ENCODE measurements at regions not wholly inside any gene's neighbourhood (a gene's known extent, or its start where the extent isn't known, plus 50 kb on each side); places are given as distances from the start of the nearest gene placed in this dataset.

DNA sequence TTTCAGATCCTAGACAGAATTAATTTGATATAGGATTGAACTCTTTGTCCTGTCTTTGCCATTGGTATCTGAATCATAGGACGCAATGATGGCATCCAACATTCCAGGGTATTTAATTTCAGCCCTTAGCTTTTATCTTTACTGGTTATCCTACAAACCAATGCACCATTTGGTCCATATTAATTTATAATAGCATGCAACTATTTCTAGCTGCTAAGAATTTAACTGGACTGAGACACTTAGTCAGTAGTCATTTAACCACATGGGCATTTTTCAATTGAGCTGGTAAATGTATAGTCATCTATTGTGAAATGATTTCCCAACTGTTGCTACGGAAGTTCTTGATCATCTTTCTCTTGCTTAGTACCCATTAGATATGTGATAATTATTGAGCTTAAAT lies 141.1 kb downstream of the CD164 start:
- H4K8ac ChIP-seq (ENCODE audit: extremely low read depth, insufficient read depth, low read length): no peak overlapping the region
- TF ChIP-seq GABPA (IDR thresholded peaks at IDR 0.05; ENCODE audit: borderline replicate concordance, insufficient read depth, low read length) (no peak), PHF8 (conservative IDR thresholded peaks at IDR 0.05; ENCODE audit: low read depth, low read length) (no peak), NRF1 (IDR thresholded peaks at IDR 0.05; ENCODE audit: low read depth, low read length) (no peak), POLR2AphosphoS5 (IDR thresholded peaks at IDR 0.05; ENCODE audit: low read depth, low read length) (no peak), RNF2 (IDR thresholded peaks at IDR 0.05; ENCODE audit: borderline replicate concordance, low read depth, low read length, missing control alignments, poor library complexity, severe bottlenecking) (no peak), HDAC6 (IDR thresholded peaks at IDR 0.05; ENCODE audit: low read depth, low read length) (no peak), RFX5 (IDR thresholded peaks at IDR 0.05; ENCODE audit: borderline replicate concordance, low read depth, low read length) (no peak), CTBP2 (IDR thresholded peaks at IDR 0.05; ENCODE audit: borderline replicate concordance, insufficient read depth, insufficient read length, low read length) (no peak), SIRT6 (IDR thresholded peaks at IDR 0.05; ENCODE audit: low read length) (no peak), EGR1 (IDR thresholded peaks at IDR 0.05; ENCODE audit: borderline replicate concordance, low read depth, low read length) (no peak), SRF (IDR thresholded peaks at IDR 0.05; ENCODE audit: low read depth, low read length) (no peak), BRCA1 (IDR thresholded peaks at IDR 0.05; ENCODE audit: low read depth, low read length) (no peak), SIX5 (IDR thresholded peaks at IDR 0.05; ENCODE audit: low read depth, low read length) (no peak), CEBPB (IDR thresholded peaks at IDR 0.05; ENCODE audit: low read depth, low read length) (no peak), BACH1 (IDR thresholded peaks at IDR 0.05; ENCODE audit: low read length) (no peak)
- no peak overlapping the region for H3K27ac ChIP-seq (ENCODE audit: low read depth, low read length)
- H4K5ac ChIP-seq (ENCODE audit: insufficient read length, low read depth, low read length): no peak overlapping the region
- no peak overlapping the region for H3K23ac ChIP-seq (ENCODE audit: insufficient read length)
- no peak overlapping the region for H3K56ac ChIP-seq (replicated peaks; ENCODE audit: insufficient read length, low read depth, low read length)
- no peak overlapping the region for H2BK12ac ChIP-seq (ENCODE audit: low read depth, low read length)
- no peaks in the 10 kb centered on the region for H3K9me3 ChIP-seq (ENCODE audit: insufficient read depth in 2 of 2, low read depth in 1 of 2, low read length in 1 of 2)
- H4K20me1 ChIP-seq (replicated peaks in 1 of 2; ENCODE audit: control insufficient read depth in 1 of 2, insufficient read depth in 2 of 2, low read length in 2 of 2): no peaks in the 10 kb centered on the region
- no peak overlapping the region for H2BK15ac ChIP-seq (ENCODE audit: low read length)
- H3K4me2 ChIP-seq (ENCODE audit: insufficient read depth in 1 of 2, low read depth in 2 of 2, low read length in 2 of 2): no peak overlapping the region
- ChIA-PET POLR2A (ENCODE audit: partially characterized antibody) (interaction anchor here (0.9 kb wide), 1 partner anchor 10 kb away, joined by 3 read pairs; no protein-coding TSS in a partner anchor), CTCF (ENCODE audit: partially characterized antibody) (interaction anchor here (1.4 kb wide), 2 partner anchors 47 to 53 kb away, joined by 3 to 7 read pairs; no protein-coding TSS in a partner anchor)
- no peak overlapping the region for H4K91ac ChIP-seq (replicated peaks; ENCODE audit: insufficient read length, low read length)
- whole genome bisulfite sequencing, 2 experiments (ENCODE audit: extremely low coverage in 1 of 2, insufficient coverage in 1 of 2, insufficient read length in 1 of 2, insufficient replicate concordance in 2 of 2, low coverage in 1 of 2, low lambda C conversion rate in 2 of 2, missing lambda C conversion rate in 1 of 2): 92% methylated on average over 2 of the region's 2 CpGs; no CpG with 5 or more reads in 1 of the 2 experiments
- no peaks in the 10 kb centered on the region for H3K27me3 ChIP-seq (replicated peaks in 1 of 4; ENCODE audit: control insufficient read depth in 3 of 4, extremely low read depth in 1 of 4, insufficient read depth in 3 of 4, low read length in 3 of 4)
- H3K18ac ChIP-seq (ENCODE audit: extremely low read depth, low read length): no peak overlapping the region
- H3K4me3 ChIP-seq (ENCODE audit: extremely low read depth in 1 of 4, insufficient read depth in 2 of 4, low read depth in 3 of 4, low read length in 4 of 4): no peak overlapping the region
- no peak overlapping the region for H2AK5ac ChIP-seq (ENCODE audit: low read depth, low read length)
- H3K4ac ChIP-seq (replicated peaks; ENCODE audit: insufficient read length, low read depth, low read length): no peak overlapping the region
- H3K79me2 ChIP-seq (ENCODE audit: control insufficient read depth in 1 of 2, insufficient read depth in 2 of 2, low read length in 2 of 2): no peaks in the 10 kb centered on the region
- H3K9ac ChIP-seq (replicated peaks in 1 of 4; ENCODE audit: extremely low read depth in 1 of 4, low read depth in 3 of 4, low read length in 3 of 4): no peak overlapping the region
- no peak overlapping the region for H2BK5ac ChIP-seq (ENCODE audit: low read depth, low read length)
- no peaks in the 10 kb centered on the region for H3K23me2 ChIP-seq (ENCODE audit: low read depth, low read length)
- H2AFZ ChIP-seq (ENCODE audit: low read length): no peak overlapping the region
- FAIRE-seq (no peak), DNase-seq (ENCODE audit: low read depth in 1 of 2, low spot score in 2 of 2) (no peak)
- H3K14ac ChIP-seq (ENCODE audit: insufficient read length): no peak overlapping the region
- no peaks in the 10 kb centered on the region for H3K79me1 ChIP-seq (ENCODE audit: low read depth, low read length)
- no peak overlapping the region for H2BK20ac ChIP-seq (ENCODE audit: low read length)
- H3K36me3 ChIP-seq (ENCODE audit: control insufficient read depth in 2 of 4, insufficient read depth in 4 of 4, low read length in 3 of 4): no peaks in the 10 kb centered on the region
- no peak overlapping the region for H2BK120ac ChIP-seq (replicated peaks; ENCODE audit: low read depth, low read length)
- no peaks in the 10 kb centered on the region; a peak in 3 of 7 replicates for H3K4me1 ChIP-seq (replicated peaks in 1 of 4; ENCODE audit: control insufficient read depth in 3 of 4, insufficient read depth in 4 of 4, low read length in 3 of 4)
